NCI-H128 (cell line): ENCODE measurements at regions not wholly inside any gene's neighbourhood (a gene's known extent, or its start where the extent isn't known, plus 50 kb on each side); places are given as distances from the start of the nearest gene placed in this dataset.

Experiments
- DNase-seq: peaks from one replicate; lab custom pipeline; 2025; ENCODE audit not compliant: unreplicated experiment; lab: John Stamatoyannopoulos, UW

- DNase-seq: no peak
Observed at GRCh38 chr1:93013145-93014065, 52.1 kb upstream of the DIPK1A start.

DNA sequence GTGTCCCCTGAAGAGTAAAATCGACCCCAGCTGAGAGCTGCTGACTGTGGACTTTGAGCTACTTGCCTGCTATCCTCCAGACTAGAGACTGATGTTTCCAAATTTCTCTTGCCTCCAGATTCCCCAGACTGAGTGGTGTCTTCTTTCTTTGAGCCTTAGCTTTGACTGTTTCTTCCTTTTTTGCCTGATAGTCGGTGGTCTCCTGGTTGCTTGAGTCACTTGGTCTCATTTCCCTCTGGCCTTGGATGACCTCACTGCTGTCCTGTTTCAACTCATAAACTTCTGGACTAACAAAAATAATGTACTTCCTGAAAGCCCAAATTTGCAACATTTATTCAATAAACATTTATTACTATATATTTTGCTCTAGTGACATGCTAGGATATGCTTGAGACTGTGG, 52.9 kb upstream of the DIPK1A start:
- no peak for DNase-seq

GRCh38 chr1:93015590-93015989, 54.3 kb upstream of the DIPK1A start:
- DNase-seq: no peak

DNA sequence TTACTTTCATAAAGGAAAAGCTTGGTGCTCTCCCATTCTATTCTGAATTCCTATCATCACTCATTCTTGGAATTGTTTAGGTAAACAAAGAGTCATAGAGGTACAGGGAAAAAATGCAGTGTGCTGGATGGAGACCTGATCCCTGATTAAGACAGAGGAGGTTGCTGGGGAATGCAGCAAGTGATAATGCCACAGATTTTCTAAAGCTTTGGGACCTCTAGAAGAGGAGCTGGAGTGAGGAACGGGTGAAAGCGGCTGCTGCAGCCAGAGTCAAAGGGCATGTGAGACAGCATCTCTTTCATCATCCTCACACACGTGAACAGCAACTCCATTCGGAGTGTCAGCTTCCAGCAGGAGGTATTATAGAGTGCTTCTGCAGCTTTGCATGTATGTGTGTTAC, 54.9 kb upstream of the DIPK1A start:
- no peak for DNase-seq

- DNase-seq: peak; percentile 9
Observed at GRCh38 chr1:93021539-93022134, 57.4 kb upstream of the MTF2 start.

DNA sequence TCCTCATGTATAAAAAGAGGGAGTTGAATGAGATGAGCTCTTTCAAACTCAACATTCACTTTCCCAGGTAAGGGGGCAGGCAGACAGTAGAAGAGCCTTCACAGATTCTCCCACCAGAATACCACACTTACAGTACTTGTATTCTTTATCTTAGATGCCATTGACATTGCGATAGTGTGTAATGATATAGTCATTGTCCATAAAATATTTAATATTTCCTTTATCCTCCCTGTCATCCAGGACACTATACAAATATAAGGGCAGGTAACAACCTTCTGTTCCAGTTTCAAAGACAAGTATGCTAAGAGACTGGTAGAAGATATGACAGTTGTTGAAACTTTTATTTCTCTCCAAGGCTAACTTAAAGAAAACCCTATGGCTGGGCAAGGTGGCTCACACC, 56.5 kb upstream of the MTF2 start:
- no peak for DNase-seq

- no peak for DNase-seq
Observed at GRCh38 chr1:93023281-93023680, 55.8 kb upstream of the MTF2 start.

DNA sequence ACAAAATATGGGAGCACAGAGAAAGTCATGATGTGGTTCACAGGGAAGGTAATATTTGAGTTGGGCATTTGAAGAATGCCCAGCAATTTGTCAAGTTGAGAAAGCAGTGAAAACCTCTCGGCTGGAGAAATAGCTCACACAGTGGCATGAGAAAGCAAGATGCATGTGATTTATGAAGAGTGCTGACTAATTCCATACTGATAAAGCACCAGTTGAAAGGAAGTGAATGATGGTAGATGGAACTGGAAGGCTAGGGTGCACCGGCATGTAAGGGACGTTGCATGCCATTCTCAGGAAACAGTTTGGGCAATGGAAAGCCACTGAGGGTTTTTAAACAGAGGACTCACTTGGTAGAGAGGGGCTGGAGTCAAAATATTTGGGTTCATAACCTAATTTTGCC, 53.5 kb upstream of the MTF2 start:
- DNase-seq: no peak

- DNase-seq: no peak
Observed at GRCh38 chr1:93028542-93028941, 50.5 kb upstream of the MTF2 start.
